Stimulated activated CD8-positive, alpha-beta memory T cell treated with anti-CD3 and anti-CD28 coated beads, Interleukin-15, amount 100 ng/mL, for 48 hours (primary cell): ENCODE measurements at regions not wholly inside any gene's neighbourhood (a gene's known extent, or its start where the extent isn't known, plus 50 kb on each side); places are given as distances from the start of the nearest gene placed in this dataset.
"Not testable (repeated sequence)": the region's sequence is repeated elsewhere in the genome, so short reads cannot be mapped to it uniquely, and the experiment has no call there.

Experiments
- DNase-seq, 2 donors: peaks; one replicate each; pipeline ENCODE4 v3.0.0-alpha.2; 2020; ENCODE audit warnings: low read depth in 2 of 2

DNA sequence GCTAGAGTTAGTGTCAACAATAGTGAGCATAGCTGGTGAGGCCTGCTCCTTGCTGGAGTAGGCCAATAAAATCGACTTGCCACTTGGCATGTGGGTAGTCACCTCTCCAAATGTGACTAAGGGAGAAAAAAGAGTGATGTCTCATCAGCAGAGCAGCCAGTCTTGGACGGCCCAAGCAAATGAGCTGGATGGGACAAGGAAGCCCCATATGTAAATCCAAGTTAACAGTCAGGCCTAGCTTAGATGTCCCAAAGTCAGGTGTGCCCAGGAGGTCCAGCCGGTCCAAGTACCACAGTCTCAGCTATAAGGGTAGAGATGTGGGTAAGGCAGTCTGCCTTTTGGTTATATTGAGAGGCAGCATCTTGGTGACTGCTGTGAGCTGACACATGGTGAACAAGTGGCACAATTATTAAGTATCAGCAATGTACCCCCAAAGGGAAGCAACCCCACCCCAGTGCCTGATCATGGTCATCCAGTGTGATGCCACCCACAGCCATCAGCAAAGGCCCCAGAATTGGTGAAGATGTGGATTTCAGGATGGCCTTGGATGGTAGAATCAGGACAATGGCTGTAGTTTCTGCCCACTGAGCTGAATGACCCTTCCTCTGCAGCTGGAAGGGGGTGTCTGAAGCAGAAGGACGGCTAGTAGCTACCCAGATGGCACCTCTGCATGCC lies 83.4 kb downstream of the TNFRSF13B start:
- DNase-seq: no peak

DNA sequence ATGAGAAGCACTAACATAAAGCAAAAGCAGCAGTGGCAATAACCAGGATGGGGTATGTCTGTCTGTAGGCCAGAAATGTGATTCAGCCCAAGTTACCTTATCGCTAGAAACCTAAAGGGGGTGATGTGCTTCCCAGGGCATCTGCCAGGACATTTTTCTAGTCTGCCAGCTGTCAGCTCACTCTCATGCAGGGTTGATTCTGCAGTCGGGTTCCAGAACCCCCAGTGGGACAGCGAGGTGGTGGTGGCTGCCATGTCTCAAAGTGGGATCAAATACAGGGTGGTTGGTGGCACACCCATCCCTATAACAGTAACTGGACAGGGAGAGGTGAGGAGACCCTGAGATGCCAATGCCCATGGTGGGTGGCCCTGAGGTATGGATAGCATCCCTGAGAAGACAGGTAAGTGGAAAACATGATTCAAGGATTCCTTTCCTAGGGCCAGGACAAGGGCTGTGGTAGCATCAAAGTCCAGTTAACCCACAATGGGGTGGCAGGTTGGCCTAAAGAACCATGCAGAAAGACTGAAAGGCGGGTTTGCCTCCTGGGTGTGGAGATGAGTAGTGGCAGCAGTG lies 84.3 kb downstream of the TNFRSF13B start:
- DNase-seq: no peak

DNA sequence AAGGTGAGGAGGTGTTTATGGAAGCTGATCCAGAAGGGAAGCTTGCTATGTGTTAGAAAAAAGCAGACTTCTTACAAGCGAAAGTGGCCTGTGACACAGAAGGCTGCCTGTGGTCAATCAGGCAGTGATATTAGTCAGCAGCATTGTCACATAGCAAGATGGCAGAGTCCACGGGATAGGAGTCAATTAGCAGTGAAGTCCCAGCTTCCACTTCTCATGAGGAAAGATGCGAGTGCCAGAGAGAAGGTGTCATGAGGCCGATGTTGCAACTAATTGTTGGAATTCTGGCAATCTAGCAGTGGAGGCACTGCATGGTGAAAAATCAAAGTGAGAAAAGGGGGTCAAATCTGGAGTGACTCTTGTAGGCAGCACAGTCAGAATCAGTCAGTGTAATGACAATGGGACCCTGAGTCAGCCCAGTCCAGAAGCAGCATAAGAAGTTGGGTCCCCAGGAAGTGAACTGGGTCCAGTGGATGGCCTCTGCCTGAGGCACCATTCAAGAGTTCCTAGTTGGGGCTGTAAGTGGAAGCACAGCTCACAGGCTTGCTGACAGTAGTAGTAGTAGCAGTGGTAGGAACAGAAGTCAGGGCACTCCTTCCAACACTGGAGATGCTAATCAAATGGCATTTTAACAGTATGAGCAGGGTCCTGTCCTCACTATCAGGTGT lies 85.1 kb downstream of the TNFRSF13B start:
- DNase-seq: no peak

DNA sequence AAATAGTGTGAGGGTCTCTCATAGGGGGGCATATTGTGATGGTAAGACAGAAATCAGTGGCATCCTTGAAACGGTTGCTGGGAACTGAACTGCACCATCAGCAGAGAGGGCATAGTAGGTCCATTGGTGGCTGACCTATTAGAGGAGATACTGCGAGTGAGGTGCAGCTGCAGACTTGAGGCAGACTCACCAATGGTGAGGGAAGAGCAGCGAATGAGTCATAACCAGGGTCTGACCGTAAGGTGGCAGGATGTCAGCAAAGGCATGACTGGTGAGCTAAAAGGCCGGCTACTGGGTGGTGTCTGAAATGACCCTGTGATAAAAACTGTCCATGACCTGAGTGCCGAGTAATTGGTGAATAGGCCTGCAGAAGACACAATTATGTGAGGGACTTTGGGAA lies 86.7 kb downstream of the TNFRSF13B start:
- not testable (repeated sequence) for DNase-seq

DNA sequence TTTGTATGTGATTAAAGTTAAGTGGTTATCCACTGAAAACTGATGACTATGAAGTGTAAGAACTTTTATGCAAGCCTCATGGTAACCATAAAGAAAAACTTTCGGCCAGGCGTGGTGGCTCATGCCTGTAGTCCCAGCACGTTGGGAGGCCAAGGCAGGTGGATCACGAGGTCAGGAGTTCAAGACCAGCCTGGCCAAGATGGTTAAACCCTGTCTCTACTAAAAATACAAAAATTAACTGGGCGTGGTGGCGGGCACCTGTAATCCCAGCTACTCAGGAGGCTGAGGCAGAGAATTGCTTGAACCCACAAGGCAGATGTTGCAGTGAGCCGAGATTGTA lies 89.0 kb downstream of the TNFRSF13B start:
- not testable (repeated sequence) for DNase-seq

DNA sequence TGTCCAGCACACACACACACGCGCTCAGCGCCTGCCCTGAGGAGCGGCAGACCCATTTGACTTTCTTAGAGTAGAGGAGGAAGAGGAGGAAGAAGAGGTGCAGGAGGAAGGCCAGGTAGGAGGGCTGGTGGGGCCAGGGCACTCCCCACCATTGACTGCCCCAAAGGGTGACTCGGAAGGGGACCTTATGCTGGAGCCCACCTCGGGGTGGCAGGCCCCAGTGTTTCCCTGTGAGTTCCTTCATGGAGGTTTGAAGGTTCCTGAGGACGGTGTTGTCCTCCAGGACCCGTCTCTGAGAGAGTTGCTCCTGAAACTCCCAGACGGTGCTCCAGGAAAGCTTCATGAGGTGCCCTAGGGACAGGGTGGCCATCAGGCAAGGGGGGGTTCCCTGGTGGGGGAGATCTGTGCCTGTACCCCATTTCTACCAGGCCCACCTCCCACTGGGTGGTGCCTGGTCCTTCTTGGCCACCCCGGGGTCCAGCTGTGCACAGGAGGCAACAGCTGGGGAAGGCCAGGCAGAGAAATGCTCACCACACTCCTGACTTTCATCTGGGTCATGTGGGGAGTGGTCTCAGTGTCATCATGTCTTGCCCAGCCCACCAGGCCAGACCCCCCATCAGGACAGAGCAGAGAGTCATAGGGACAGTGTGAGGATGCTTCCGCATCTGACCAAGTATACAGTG lies 89.5 kb downstream of the TNFRSF13B start:
- no peak for DNase-seq

DNA sequence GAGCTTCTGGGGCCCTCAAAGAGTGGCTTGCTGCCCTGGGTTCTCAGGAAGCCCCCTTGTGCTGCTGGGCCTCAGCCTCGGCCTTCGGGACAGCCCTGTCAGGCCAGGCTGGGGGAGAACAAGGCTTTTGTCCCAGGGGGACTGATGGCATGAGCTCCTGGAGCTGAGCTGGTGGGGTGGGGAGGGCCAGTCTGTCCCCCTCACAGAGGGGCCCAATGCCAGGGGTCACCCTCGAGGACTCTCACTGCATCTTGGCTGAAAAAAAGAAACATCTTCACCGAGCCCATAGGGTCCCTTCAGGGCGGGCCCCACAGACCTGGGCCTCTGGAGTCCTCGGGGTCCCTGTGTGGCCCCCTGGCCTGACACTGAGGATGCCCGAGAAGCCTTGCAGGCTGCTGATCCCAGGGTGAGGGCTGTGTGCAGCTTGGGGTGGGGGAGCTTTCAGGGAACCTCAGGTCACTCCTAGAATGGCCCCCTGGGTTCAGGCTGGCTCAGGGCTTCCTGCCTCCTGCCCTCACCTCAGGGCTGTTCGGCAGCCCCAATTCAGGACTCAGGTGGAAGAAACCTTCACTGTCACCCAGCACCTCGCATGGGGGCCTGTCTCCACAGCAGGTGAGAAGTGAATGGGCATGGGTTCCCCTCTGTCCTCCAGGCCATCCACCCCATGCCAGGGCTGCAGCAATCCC lies 90.5 kb downstream of the TNFRSF13B start:
- DNase-seq: no peak

DNA sequence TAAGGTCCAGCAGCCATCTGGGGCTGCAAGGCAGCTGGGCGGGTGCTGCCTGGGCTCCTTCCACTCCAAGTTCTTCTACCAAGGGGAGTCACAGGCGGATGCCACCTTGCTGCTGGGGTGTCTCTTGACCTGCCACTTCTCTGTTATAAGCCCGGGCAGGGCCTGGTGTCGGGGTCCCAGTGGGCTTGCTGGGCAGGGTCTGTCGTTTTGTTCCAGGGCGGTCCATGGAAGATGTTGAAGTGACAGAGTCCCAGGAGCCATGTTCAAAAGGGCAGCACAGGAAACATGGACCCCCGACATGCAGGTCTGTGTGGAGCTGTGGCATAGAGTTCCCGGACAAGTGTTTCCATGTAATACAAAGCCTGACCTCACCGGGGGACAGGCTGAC lies 91.1 kb downstream of the TNFRSF13B start:
- DNase-seq: no peak

DNA sequence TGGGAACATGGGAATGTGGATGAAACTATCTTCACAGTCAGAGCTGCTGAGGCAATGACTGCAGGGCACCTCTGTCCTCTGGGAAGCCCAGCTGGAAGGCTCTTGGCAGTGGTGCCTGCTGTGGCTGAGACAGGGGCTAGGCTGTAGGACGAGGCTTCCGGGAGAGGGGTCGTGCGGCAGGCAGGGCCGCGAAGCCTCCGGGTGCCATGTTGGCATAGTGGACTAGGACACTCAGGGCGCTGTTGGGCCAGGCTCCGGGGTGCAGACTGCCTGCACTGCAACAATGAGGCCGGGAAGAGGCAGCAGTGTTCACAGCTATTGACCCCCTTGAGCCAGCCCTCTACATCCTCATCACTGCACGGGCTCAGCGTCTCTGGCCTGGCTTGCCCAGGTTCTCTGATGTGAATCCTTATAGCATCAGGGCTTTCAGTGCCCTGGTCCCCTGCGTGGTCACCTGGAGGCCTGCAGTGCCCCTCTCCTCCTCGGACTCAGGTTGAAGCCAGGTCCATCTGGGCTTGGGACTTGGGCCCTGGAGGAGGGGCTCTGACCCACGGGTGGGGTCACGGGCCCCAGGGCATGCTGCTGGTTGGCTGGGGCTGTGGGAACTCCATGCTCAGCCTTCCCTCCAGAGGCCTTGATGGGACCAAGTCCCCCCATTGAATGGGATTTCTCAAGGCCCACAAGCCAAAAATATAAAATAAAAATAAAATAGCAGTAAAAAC lies 91.6 kb downstream of the TNFRSF13B start:
- no peak for DNase-seq

DNA sequence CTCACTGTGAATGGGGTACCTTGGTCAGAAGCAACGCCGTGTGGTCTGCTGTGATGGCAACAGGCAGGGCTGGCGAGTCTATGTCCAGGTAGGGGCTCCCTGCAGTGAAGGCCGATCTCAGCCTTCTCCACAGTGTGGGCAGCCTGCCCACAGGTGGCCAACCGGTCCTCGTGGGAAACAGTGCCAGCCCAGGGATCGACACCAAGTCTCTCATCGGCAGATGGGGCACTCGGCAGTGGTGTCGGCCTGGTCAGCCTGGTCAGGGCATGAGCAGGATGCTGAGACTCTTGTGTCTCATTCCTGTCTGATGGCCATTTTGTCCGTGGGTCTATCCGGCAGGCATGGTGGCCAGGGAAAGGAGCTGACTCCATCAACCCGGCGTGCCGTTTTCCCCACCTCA lies 92.2 kb downstream of the TNFRSF13B start:
- no peak for DNase-seq

DNA sequence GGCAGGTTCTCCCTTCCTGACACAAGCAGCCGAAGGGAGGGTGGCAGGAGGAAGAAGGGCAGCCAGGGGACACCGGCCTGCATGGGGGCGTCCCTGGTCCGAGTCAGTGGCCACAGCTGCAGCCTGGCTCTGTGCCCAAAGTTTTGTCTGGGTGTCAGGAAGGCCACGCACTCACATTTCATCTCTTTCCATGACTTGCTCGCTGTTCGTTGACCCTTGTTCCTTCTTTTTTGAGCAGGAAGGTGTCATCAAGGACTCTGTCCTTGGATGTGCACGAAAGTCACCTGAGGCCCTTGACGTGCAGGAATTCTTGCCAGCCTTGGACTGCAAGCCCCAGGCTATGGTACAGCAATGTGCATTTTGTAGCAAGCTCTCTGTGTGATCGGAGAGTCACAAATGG lies 93.3 kb downstream of the TNFRSF13B start:
- no peak for DNase-seq

DNA sequence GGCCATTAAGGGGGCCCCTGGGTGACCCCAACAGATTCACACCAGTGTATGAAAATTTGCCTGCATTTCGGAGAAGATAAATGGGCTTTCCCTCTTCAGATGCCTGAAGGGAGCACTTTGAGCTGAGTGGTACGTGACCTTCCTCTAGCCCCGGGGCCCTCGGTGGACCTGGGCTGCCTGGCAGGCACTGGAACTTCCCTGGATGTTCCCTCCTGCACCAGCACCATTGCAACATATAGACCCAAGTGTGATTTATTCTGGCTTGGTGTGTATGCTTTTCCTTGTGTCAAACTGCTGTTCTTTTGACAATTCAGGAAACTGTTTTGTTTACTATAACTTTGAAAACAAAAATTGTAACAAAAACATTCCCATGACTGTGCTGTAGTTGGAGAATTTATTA lies 93.8 kb downstream of the TNFRSF13B start:
- DNase-seq: no peak

DNA sequence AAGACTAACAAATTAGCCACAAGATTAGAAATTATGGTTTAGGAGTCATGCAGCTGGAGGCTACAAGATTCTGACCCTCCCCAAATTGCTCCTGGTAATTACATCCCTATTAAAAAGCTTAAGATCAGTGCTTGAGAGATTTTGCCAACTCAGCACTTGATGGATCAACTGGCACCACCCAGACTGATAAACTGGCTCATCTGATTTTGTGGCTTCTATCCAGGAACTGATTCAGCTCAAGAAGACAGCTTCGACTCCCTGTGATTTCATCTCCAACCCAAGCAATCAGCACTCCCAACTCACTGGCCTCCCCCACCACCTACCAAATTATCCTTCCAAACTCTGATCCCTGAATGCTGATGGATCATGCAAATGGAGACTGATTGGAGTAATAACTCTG lies 94.8 kb downstream of the TNFRSF13B start:
- no peak for DNase-seq

DNA sequence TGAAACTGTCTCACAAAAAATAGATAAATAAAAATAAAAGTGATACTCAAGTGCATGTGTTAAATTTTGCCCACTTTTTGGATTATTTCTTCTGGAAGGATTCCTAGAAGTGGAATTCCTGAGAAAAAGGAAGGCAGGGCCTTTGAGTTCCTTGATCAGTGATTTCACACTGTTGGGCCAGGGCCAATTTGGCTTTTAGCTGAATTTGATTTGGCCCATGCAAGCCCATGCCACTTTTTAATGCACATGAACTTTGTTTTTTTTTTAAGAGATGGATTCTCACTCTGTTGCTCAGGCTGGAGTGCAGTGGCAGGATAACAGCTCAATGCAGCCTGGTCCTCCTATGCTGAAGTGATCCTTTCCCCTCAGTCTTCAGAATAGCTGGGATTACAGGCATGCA lies 96.3 kb downstream of the TNFRSF13B start:
- no peak for DNase-seq

DNA sequence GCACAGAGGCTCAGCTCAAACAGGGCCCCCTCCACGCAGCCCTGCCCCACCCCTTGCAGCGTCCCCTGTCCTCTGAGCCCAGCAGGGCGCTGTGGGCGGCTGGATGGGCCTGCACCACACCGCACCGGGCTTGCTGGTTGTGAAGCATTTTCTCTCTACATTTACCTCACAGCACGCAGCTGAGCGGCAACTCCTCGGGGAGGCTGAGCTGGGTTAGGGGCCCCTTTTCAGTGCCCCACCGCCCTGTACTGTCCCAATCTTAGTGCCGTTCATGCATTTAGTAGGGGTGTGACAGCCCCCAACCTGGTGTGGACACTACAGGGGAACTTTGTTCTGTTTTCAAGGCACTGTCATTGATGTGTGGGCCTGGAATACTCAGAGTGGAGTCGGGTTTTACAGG lies 97.7 kb downstream of the TNFRSF13B start:
- not testable (repeated sequence) for DNase-seq

DNA sequence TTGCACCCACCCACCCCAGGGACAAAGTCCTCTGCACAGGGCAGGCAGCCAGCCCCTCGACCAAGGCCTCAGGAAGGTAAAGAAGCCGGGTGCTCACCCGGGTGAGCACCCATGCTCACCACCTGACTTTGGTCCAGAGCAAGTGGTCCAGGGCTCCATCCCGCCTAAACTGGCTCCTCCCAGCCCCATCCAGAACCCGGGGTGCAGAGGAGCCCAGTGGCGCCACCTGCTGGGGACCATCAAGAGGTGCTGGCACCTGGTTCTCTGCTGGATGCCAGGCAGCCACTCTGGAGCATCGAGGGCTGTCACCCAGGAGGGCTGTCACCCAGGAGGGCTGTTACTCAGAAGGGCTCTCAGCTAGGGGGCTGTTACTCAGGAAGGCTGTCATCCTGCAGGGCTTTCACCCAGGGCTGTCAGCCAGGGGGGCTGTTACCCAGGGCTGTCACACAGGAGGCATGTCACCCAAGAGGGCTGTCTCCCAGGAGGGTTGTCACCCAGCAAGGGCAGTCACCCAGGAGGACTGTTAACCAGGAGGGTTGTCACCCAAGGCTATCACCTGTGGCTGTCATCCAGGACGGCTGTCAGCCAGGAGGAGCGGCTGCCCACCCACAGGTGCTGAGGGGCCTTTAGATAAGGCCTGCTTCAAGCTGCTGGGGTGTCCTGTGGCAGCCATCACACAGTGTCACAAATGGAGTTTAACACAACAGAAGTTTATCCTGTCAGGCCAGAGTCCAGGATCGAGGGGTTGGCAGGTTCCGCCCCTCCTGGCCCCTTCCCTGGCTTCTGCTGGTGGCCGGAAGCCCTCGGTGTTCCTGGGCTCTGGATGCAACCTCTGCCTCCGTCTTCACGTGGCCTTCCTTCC lies 98.5 kb downstream of the TNFRSF13B start:
- peak; percentile 13 to 14 for DNase-seq

DNA sequence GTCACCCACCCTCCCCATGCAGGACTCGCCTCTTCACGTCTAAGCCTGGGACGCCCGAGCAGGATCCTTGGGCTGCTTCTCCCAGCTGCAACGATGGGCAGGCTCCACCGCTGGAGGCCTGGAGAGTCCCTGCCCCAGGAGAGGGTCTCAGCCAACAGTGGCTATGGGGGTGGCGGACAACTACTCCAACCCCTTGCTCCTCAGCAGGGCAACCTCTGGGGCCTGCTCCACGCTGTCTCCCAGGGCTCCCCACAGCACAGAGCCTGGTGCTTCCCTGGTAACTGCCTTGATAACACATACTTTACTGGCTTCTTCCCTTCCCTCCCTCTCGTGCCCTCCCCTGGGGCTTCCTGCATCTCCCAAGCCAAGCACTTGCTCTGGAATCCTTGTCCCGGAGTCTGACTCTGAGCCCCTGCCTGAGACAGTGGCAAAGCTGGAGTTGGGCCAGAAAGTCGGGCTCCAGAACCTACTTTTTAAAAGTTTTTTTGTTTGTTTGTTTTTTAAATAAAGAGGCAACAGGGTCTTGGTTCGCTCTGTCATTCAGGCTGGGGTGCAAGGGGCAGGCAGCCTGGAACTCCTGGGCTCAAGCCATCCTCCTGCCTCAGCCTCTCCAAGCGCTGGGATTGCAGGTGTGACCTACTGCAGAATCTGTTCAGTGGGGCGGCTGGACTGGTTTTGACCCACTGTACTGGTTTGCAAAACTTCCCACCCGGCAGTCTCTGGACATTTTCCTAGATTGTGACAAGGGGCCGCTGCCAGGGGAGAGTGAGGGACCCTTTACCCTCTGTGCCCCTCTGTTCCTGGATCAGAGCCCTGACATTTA lies 99.4 kb downstream of the TNFRSF13B start:
- no peak for DNase-seq

DNA sequence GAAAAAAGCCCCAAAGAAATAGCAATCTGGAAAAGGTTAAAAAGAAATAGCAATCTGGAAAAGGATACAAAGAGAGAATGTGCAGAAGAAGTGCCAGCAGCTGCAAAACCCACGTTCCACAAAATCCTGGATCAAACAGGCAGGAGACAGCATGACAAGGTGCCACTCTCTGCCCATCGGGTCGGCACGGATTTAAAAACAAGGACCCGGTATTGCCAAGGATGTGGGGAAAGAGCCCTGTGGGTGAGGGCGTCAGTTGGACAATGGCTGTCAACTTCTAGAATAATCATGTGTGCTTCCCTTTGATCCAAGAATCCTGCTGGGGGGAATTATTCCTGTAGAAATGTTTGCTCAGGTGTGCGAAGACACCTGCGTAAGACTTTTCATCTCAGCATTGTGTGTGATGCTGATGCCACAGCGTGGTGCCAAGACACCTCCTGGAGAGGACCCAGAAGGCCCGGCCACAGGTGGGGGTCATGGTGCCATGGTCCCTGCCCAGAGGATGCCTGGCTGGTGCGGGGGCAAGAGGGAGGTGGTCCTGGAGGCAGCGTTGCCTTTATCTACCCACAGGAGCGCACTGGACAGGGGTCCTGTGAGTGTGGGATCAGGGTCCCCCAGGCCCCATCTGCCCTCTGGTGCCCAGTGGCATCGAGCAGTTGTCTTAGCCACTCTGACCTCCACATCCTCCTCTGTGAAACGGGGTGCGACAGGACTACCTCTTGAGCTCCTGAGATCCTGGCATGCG lies 100.3 kb downstream of the TNFRSF13B start:
- DNase-seq: not testable (repeated sequence)
